ENCODE measurements at regions not wholly inside any gene's neighbourhood (a gene's known extent, or its start where the extent isn't known, plus 50 kb on each side); places are given as distances from the start of the nearest gene placed in this dataset.

- TF ChIP-seq ZNF274 (IDR thresholded peaks at IDR 0.05; ENCODE audit: low read depth, low read length) (no peak), YY1 (IDR thresholded peaks at IDR 0.05; ENCODE audit: insufficient read depth, insufficient read length) (no peak), SUZ12 (IDR thresholded peaks at IDR 0.05; ENCODE audit: extremely low read depth, insufficient read depth, insufficient read length) (no peak)
- H3K9me3 ChIP-seq (ENCODE audit: insufficient read depth, low read length) = no peaks in the 10 kb centered on the region
- no peaks in the 10 kb centered on the region for H3K4me1 ChIP-seq (ENCODE audit: insufficient read depth, insufficient read length)
- H3K4me3 ChIP-seq (ENCODE audit: insufficient read length, low read depth) = no peak overlapping the region
- H3K36me3 ChIP-seq (ENCODE audit: insufficient read depth, insufficient read length, low read length) = peaks cover 70% of the 10 kb centered on the region
- H3K27me3 ChIP-seq (ENCODE audit: insufficient read depth, insufficient read length) = no peaks in the 10 kb centered on the region
- H3K9ac ChIP-seq (ENCODE audit: insufficient read length, low read depth) = no peak overlapping the region
- no peak for DNase-seq (ENCODE audit: low read depth, low spot score)
These were observed 74.2 kb downstream of the GLI2 start for GRCh38 chr2:120809609-120810440.

- Histone ChIP-seq H3K9me3 (ENCODE audit: insufficient read depth, low read length) (no peaks in the 10 kb centered on the region), H3K4me1 (ENCODE audit: insufficient read depth, insufficient read length) (no peaks in the 10 kb centered on the region), H3K27me3 (ENCODE audit: insufficient read depth, insufficient read length) (no peaks in the 10 kb centered on the region), H3K9ac (ENCODE audit: insufficient read length, low read depth) (no peak overlapping the region), H3K36me3 (ENCODE audit: insufficient read depth, insufficient read length, low read length) (peaks cover 69% of the 10 kb centered on the region), H3K4me3 (ENCODE audit: insufficient read length, low read depth) (no peak overlapping the region)
- no peak for DNase-seq (ENCODE audit: low read depth, low spot score)
- TF ChIP-seq YY1 (IDR thresholded peaks at IDR 0.05; ENCODE audit: insufficient read depth, insufficient read length) = no peak
These were observed 75.0 kb downstream of the GLI2 start for GRCh38 chr2:120810639-120811038.

GRCh38 chr2:120812866-120813265 is 77.2 kb downstream of the GLI2 start:
- no peaks in the 10 kb centered on the region for H3K27me3 ChIP-seq (ENCODE audit: insufficient read depth, insufficient read length)

GRCh38 chr2:120814352-120814751 is 78.7 kb downstream of the GLI2 start:
- DNase-seq (ENCODE audit: low read depth, low spot score) = no peak
- no peaks in the 10 kb centered on the region for H3K27me3 ChIP-seq (ENCODE audit: insufficient read depth, insufficient read length)
- TF ChIP-seq ZNF274 (IDR thresholded peaks at IDR 0.05; ENCODE audit: low read depth, low read length) (no peak), YY1 (IDR thresholded peaks at IDR 0.05; ENCODE audit: insufficient read depth, insufficient read length) (no peak), SUZ12 (IDR thresholded peaks at IDR 0.05; ENCODE audit: extremely low read depth, insufficient read depth, insufficient read length) (no peak)
- no peaks in the 10 kb centered on the region for H3K9me3 ChIP-seq (ENCODE audit: insufficient read depth, low read length)
- peaks cover 55% of the 10 kb centered on the region for H3K36me3 ChIP-seq (ENCODE audit: insufficient read depth, insufficient read length, low read length)
- no peak overlapping the region for H3K9ac ChIP-seq (ENCODE audit: insufficient read length, low read depth)
- no peak overlapping the region for H3K4me3 ChIP-seq (ENCODE audit: insufficient read length, low read depth)
- peaks cover 13% of the 10 kb centered on the region for H3K4me1 ChIP-seq (ENCODE audit: insufficient read depth, insufficient read length)

More at GRCh38 chr2:120812866-120813265, 77.2 kb downstream of the GLI2 start:
- no peak for DNase-seq (ENCODE audit: low read depth, low spot score)
- Histone ChIP-seq H3K9ac (ENCODE audit: insufficient read length, low read depth) (no peak overlapping the region), H3K9me3 (ENCODE audit: insufficient read depth, low read length) (no peaks in the 10 kb centered on the region), H3K4me1 (ENCODE audit: insufficient read depth, insufficient read length) (peaks cover 6% of the 10 kb centered on the region), H3K36me3 (ENCODE audit: insufficient read depth, insufficient read length, low read length) (peaks cover 67% of the 10 kb centered on the region), H3K4me3 (ENCODE audit: insufficient read length, low read depth) (no peak overlapping the region)
- no peak for TF ChIP-seq SUZ12 (IDR thresholded peaks at IDR 0.05; ENCODE audit: extremely low read depth, insufficient read depth, insufficient read length)
- TF ChIP-seq ZNF274 (IDR thresholded peaks at IDR 0.05; ENCODE audit: low read depth, low read length) = no peak
- TF ChIP-seq YY1 (IDR thresholded peaks at IDR 0.05; ENCODE audit: insufficient read depth, insufficient read length) = no peak

GRCh38 chr2:120815292-120815691 is 79.6 kb downstream of the GLI2 start:
- peaks cover 50% of the 10 kb centered on the region for H3K36me3 ChIP-seq (ENCODE audit: insufficient read depth, insufficient read length, low read length)
- no peaks in the 10 kb centered on the region for H3K27me3 ChIP-seq (ENCODE audit: insufficient read depth, insufficient read length)
- no peaks in the 10 kb centered on the region for H3K9me3 ChIP-seq (ENCODE audit: insufficient read depth, low read length)
- TF ChIP-seq ZNF274 (IDR thresholded peaks at IDR 0.05; ENCODE audit: low read depth, low read length) = no peak
- TF ChIP-seq YY1 (IDR thresholded peaks at IDR 0.05; ENCODE audit: insufficient read depth, insufficient read length) = no peak
- no peak for TF ChIP-seq SUZ12 (IDR thresholded peaks at IDR 0.05; ENCODE audit: extremely low read depth, insufficient read depth, insufficient read length)
- DNase-seq (ENCODE audit: low read depth, low spot score) = no peak
- no peak overlapping the region for H3K9ac ChIP-seq (ENCODE audit: insufficient read length, low read depth)
- no peak overlapping the region for H3K4me3 ChIP-seq (ENCODE audit: insufficient read length, low read depth)
- peaks cover 20% of the 10 kb centered on the region for H3K4me1 ChIP-seq (ENCODE audit: insufficient read depth, insufficient read length)

GRCh38 chr2:120817136-120817955 is 81.7 kb downstream of the GLI2 start:
- no peaks in the 10 kb centered on the region for H3K27me3 ChIP-seq (ENCODE audit: insufficient read depth, insufficient read length)
- TF ChIP-seq YY1 (IDR thresholded peaks at IDR 0.05; ENCODE audit: insufficient read depth, insufficient read length) (no peak), ZNF274 (IDR thresholded peaks at IDR 0.05; ENCODE audit: low read depth, low read length) (no peak), SUZ12 (IDR thresholded peaks at IDR 0.05; ENCODE audit: extremely low read depth, insufficient read depth, insufficient read length) (no peak)

GRCh38 chr2:120817956-120818325 is 82.3 kb downstream of the GLI2 start:
- Histone ChIP-seq H3K9me3 (ENCODE audit: insufficient read depth, low read length) (no peaks in the 10 kb centered on the region), H3K4me1 (ENCODE audit: insufficient read depth, insufficient read length) (peaks cover 29% of the 10 kb centered on the region), H3K4me3 (ENCODE audit: insufficient read length, low read depth) (no peak overlapping the region), H3K9ac (ENCODE audit: insufficient read length, low read depth) (no peak overlapping the region), H3K27me3 (ENCODE audit: insufficient read depth, insufficient read length) (no peaks in the 10 kb centered on the region), H3K36me3 (ENCODE audit: insufficient read depth, insufficient read length, low read length) (peaks cover 43% of the 10 kb centered on the region)
- TF ChIP-seq ZNF274 (IDR thresholded peaks at IDR 0.05; ENCODE audit: low read depth, low read length) = no peak
- TF ChIP-seq YY1 (IDR thresholded peaks at IDR 0.05; ENCODE audit: insufficient read depth, insufficient read length) = no peak
- TF ChIP-seq SUZ12 (IDR thresholded peaks at IDR 0.05; ENCODE audit: extremely low read depth, insufficient read depth, insufficient read length) = no peak
- DNase-seq (ENCODE audit: low read depth, low spot score) = no peak

More at GRCh38 chr2:120817136-120817955, 81.7 kb downstream of the GLI2 start:
- Histone ChIP-seq H3K9ac (ENCODE audit: insufficient read length, low read depth) (no peak overlapping the region), H3K4me3 (ENCODE audit: insufficient read length, low read depth) (no peak overlapping the region), H3K36me3 (ENCODE audit: insufficient read depth, insufficient read length, low read length) (peaks cover 43% of the 10 kb centered on the region), H3K9me3 (ENCODE audit: insufficient read depth, low read length) (no peaks in the 10 kb centered on the region), H3K4me1 (ENCODE audit: insufficient read depth, insufficient read length) (peaks cover 29% of the 10 kb centered on the region)
- no peak for DNase-seq (ENCODE audit: low read depth, low spot score)
